GM12875 (cell line): ENCODE measurements at regions not wholly inside any gene's neighbourhood (a gene's known extent, or its start where the extent isn't known, plus 50 kb on each side); places are given as distances from the start of the nearest gene placed in this dataset.

Experiments
- H3K4me3 ChIP-seq: one replicate; pipeline ENCODE4 v1.5.1; 2011; ENCODE audit warnings: low read depth, low read length, control low read depth
- CTCF ChIP-seq: IDR thresholded peaks from 2 replicates; pipeline ENCODE4 v1.5.1; 2011; ENCODE audit warnings: low read depth, mild to moderate bottlenecking, control low read depth, inconsistent platforms, low read length, moderate library complexity, borderline replicate concordance; ENCODE audit not compliant: insufficient read depth

DNA sequence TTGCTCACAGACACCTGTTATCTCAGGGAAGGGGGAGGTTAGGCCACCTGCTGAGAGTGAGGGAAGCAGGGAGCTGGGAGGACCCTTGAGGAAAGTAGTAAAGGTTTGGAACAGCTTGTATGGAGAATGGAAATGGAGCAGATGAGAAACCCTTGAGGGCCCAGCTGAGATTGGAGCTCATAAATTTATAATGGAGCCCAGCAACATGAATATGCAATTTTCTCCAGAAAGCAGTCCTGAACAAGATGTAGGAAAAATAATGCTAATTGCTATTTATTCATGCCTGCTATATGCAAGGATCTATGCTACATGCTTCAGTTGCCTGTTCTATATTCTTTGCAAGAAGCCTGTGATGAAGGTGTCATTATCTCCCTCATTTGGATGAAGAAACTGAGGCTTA lies 67.5 kb upstream of the LEF1 start:
- no peak for TF ChIP-seq CTCF
- no peak overlapping the region for H3K4me3 ChIP-seq

DNA sequence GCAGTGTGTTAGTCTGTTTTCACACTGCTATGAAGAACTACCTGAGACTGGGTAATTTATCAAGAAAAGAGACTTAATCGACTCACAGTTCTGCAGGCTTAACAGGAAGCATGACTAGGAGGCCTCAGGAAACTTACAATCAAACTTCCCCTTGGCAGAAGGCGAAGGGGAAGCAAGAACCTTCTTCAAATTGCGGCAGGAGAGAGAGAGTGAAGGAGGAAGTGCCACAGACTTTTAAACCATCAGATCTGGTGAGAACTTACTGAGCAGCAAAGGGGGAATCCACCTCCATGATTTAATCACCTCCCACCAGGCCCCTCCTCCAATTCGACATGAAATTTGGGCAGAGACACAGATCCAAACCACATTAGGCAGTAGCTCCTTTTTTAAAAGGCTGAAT lies 59.2 kb upstream of the LEF1 start:
- H3K4me3 ChIP-seq = no peak overlapping the region
- TF ChIP-seq CTCF = no peak

- H3K4me3 ChIP-seq = no peak overlapping the region
- no peak for TF ChIP-seq CTCF
Observed at GRCh38 chr4:108224611-108225053, 55.9 kb upstream of the LEF1 start.

DNA sequence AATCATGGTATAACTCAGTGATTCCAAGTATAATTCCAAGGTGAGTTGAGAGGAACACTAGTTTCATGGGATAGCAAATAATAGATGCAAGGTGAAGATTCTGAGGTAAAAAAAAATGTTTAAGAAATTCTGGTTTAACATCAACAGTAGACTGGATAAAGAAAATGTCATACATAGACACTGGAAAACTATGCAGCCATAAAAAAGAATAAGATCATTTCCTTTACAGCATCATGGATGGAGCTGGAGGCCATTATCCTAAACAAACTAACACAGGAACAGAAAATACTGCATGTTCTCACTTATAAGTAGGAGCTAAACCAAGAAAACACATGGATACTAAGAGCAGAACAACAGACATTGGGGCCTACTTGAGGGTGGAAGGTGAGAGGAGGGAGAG lies 54.6 kb upstream of the LEF1 start:
- no peak for TF ChIP-seq CTCF
- H3K4me3 ChIP-seq = no peak overlapping the region

- TF ChIP-seq CTCF = no peak
- no peak overlapping the region for H3K4me3 ChIP-seq
Observed at GRCh38 chr4:108219998-108220397, 51.3 kb upstream of the LEF1 start.
